K562 (cell line): ENCODE measurements at regions not wholly inside any gene's neighbourhood (a gene's known extent, or its start where the extent isn't known, plus 50 kb on each side); places are given as distances from the start of the nearest gene placed in this dataset.
A peak's percentile ranks its signal among the peaks of the same experiment; 100 is the strongest.

Source experiments
- ATAC-seq: fragments of 200-7000 bp; cut with Tn5 transposase; 3 replicates; pipeline ENCODE4 v1.9.1; 2020; ENCODE audit warnings: moderate library complexity
- BruUV-seq: library from RNA; stranded (reverse); fragments of 400-500 nt; replicated peaks from 2 replicates; lab custom pipeline; 2021; lab: Mats Ljungman, UMichigan
- CTCF ChIA-PET: fragments of 300-600 bp; formaldehyde crosslinking; extraction: SDS; loops from one replicate; lab custom pipeline; 2021; ENCODE audit warnings: low intra/inter-chr PET ratio; lab: Yijun Ruan, JAX
- POLR2A ChIA-PET: fragments of 300-600, 350-650 bp; sonication (Branson Sonifier 250); formaldehyde crosslinking; extraction: SDS; loops from one replicate; lab custom pipeline; 2021; ENCODE audit warnings: antibody characterized with exemption, inconsistent platforms; lab: Yijun Ruan, JAX
- DNase-seq, 4 experiments: peaks; one replicate each; pipeline versions ENCODE4 v3.0.0 to v3.0.0-alpha.2; 2011 to 2018; ENCODE audit warnings: low spot score in 3 of 4, mixed read lengths in 3 of 4; ENCODE audit errors: extremely low read depth in 1 of 4
- FAIRE-seq: peaks from 2 replicates; lab custom pipeline; 2011; peaks lifted over from hg19 to GRCh38; lab: Jason Lieb, UNC
- H2AFZ ChIP-seq: 2 replicates; pipeline ENCODE4 v1.6.0; 2011; ENCODE audit warnings: low read depth, low read length, control low read depth, inconsistent platforms
- H3K27ac ChIP-seq: fragments of 200-600 bp; 3 replicates; pipeline ENCODE4 v1.8.0; 2011; ENCODE audit warnings: low read depth, mild to moderate bottlenecking, control low read depth, inconsistent platforms, low read length, moderate library complexity, mixed read lengths; ENCODE audit errors: extremely low read depth
- H3K27me3 ChIP-seq, 2 experiments: fragments of 300-600 bp in 1 of 2; 2 replicates in 1 of 2; 3 replicates in 1 of 2; pipeline versions ENCODE4 v1.6.0 to v1.8.0; 2011; ENCODE audit warnings: inconsistent platforms in 2 of 2, low read length in 2 of 2, mild to moderate bottlenecking in 1 of 2, mixed read lengths in 1 of 2, moderate library complexity in 1 of 2; ENCODE audit not compliant: control insufficient read depth in 2 of 2, insufficient read depth in 2 of 2
- H3K36me3 ChIP-seq: fragments of 300-600 bp; 3 replicates; pipeline ENCODE4 v1.8.0; 2011; ENCODE audit warnings: mild to moderate bottlenecking, low read length, inconsistent platforms; ENCODE audit not compliant: control insufficient read depth, insufficient read depth
- H3K4me1 ChIP-seq, 2 experiments: fragments of 200-600 bp in 1 of 2; replicated peaks in 1 of 2; 2 replicates in 1 of 2; 3 replicates in 1 of 2; pipeline versions ENCODE4 v1.5.1 to v1.8.0; 2011; ENCODE audit warnings: inconsistent platforms in 2 of 2, low read length in 2 of 2, mild to moderate bottlenecking in 1 of 2, mixed read lengths in 1 of 2, moderate library complexity in 1 of 2; ENCODE audit not compliant: control insufficient read depth in 2 of 2, insufficient read depth in 2 of 2
- H3K4me2 ChIP-seq: 2 replicates; pipeline ENCODE4 v1.6.1; 2011; ENCODE audit warnings: low read length, control low read depth, inconsistent platforms, mixed read lengths; ENCODE audit not compliant: insufficient read depth
- H3K4me3 ChIP-seq: fragments of 200-600 bp; sonication (generic), shearing (Covaris generic); 2 replicates; pipeline ENCODE4 v1.5.1; 2016; ENCODE audit warnings: control low read depth, inconsistent platforms
- H3K79me2 ChIP-seq: fragments of 200-600 bp; 3 replicates; pipeline ENCODE4 v1.8.0; 2011; ENCODE audit warnings: low read length, inconsistent platforms; ENCODE audit not compliant: control insufficient read depth, insufficient read depth
- H3K9ac ChIP-seq, 2 experiments: 2 replicates each; pipeline versions ENCODE4 v1.6.0 to v1.6.1; 2011; ENCODE audit warnings: low read depth in 2 of 2, low read length in 2 of 2, control low read depth in 1 of 2, inconsistent platforms in 1 of 2, mild to moderate bottlenecking in 1 of 2, mixed read lengths in 1 of 2; ENCODE audit not compliant: insufficient read depth in 1 of 2
- H3K9me1 ChIP-seq: one replicate; pipeline ENCODE4 v1.6.0; 2011; ENCODE audit warnings: inconsistent platforms, mild to moderate bottlenecking, low read length, moderate library complexity; ENCODE audit not compliant: control insufficient read depth, insufficient read depth
- H3K9me3 ChIP-seq: replicated peaks from 2 replicates; pipeline ENCODE4 v1.5.1; 2011; ENCODE audit warnings: low read depth, low read length, inconsistent platforms; ENCODE audit not compliant: control insufficient read depth, insufficient read depth
- H4K20me1 ChIP-seq: replicated peaks from 2 replicates; pipeline ENCODE4 v1.6.1; 2011; ENCODE audit warnings: low read length, inconsistent platforms, mixed read lengths; ENCODE audit not compliant: control insufficient read depth, insufficient read depth
- GATAD2A ChIP-seq: fragments of 450-650 bp; IDR thresholded peaks from 2 replicates; pipeline ENCODE4 v1.6.1; 2017
- HOXB6 ChIP-seq: fragments of 250-450 bp; sonication (Bioruptor Pico); IDR thresholded peaks from 2 replicates; pipeline ENCODE4 v1.5.1; 2022; ENCODE audit warnings: mild to moderate bottlenecking, borderline replicate concordance
- KDM1A ChIP-seq, 2 experiments: fragments of 450-650 bp; IDR thresholded peaks; 2 replicates each; pipeline ENCODE4 v1.6.1; 2016; ENCODE audit warnings: mild to moderate bottlenecking in 2 of 2
- KLF16 ChIP-seq: IDR thresholded peaks from 2 replicates; pipeline ENCODE4 v1.6.1; 2016; ENCODE audit warnings: antibody characterized with exemption
- MCM3 ChIP-seq: fragments of 450-650 bp; IDR thresholded peaks from 2 replicates; pipeline ENCODE4 v1.6.1; 2016
- NCOA2 ChIP-seq, 2 experiments: fragments of 450-650 bp; IDR thresholded peaks; 2 replicates each; pipeline ENCODE4 v1.6.1; 2018; ENCODE audit warnings: mild to moderate bottlenecking in 2 of 2, moderate library complexity in 1 of 2; ENCODE audit not compliant: partially characterized antibody in 2 of 2
- PKNOX1 ChIP-seq: fragments of 450-650 bp; IDR thresholded peaks from 2 replicates; pipeline ENCODE4 v1.6.1; 2016
- POLR2B ChIP-seq: fragments of 450-650 bp; IDR thresholded peaks from 2 replicates; pipeline ENCODE4 v1.6.1; 2018; ENCODE audit warnings: low read depth; ENCODE audit not compliant: partially characterized antibody
- PYGO2 ChIP-seq: fragments of 450-650 bp; IDR thresholded peaks from 2 replicates; pipeline ENCODE4 v1.6.1; 2016; ENCODE audit warnings: mild to moderate bottlenecking, missing genetic modification characterization, moderate library complexity, missing compliant biosample characterization
- RNF2 ChIP-seq: sonication (generic); IDR thresholded peaks from 2 replicates; pipeline ENCODE4 v1.6.1; 2016
- SIRT6 ChIP-seq: IDR thresholded peaks from one replicate; pipeline ENCODE4 v1.6.1; 2012; ENCODE audit warnings: low read depth, mild to moderate bottlenecking, control low read depth, inconsistent platforms, low read length, moderate library complexity
- SMARCA5 ChIP-seq: fragments of 450-650 bp; IDR thresholded peaks from 2 replicates; pipeline ENCODE4 v1.6.1; 2016
- SMARCE1 ChIP-seq: fragments of 450-650 bp; IDR thresholded peaks from 2 replicates; pipeline ENCODE4 v1.7.1; 2016; ENCODE audit warnings: mild to moderate bottlenecking
- TSC22D4 ChIP-seq: fragments of 450-650 bp; IDR thresholded peaks from 2 replicates; pipeline ENCODE4 v1.6.1; 2016; ENCODE audit warnings: missing genetic modification characterization, missing biosample characterization, control low read depth
- ZFP36 ChIP-seq: fragments of 150-350 bp; IDR thresholded peaks from 2 replicates; pipeline ENCODE4 v1.6.1; 2018; ENCODE audit warnings: low read length, low read depth; ENCODE audit not compliant: partially characterized antibody
- WGBS: fragments of 100-300 bp; shearing (Covaris generic); methylation state at CpG from one replicate; pipeline ENCODE4 v1.1.6; 2016; ENCODE audit warnings: low coverage, mixed read lengths; ENCODE audit not compliant: insufficient coverage; ENCODE audit errors: missing lambda C conversion rate; 5-methylcytosine and 5-hydroxymethylcytosine counted together
- in situ Hi-C: fragments of 300-500 bp; cut with MboI; formaldehyde crosslinking; loops from 4 replicates; pipeline ENCODE4 v1.15.0; 2018; ENCODE audit warnings: inconsistent platforms, mixed read lengths
- intact Hi-C: fragments of 100-400 bp; cut with micrococcal nuclease; formaldehyde crosslinking; loops from 2 replicates; pipeline ENCODE4 v1.14.2; 2022

GRCh38 chr1:30373471-30374399 is 349.6 kb downstream of the MATN1 start:
- ChIA-PET POLR2A (interaction anchor here (0.6 to 1.8 kb wide), 4 partner anchors 9 to 20 kb away, joined by 3 to 5 read pairs (median 4); no protein-coding TSS in a partner anchor), CTCF (no interaction called here)
- BruUV-seq: no TSS peak
- intact Hi-C loops: no loop called here
- H3K9me3 ChIP-seq: no peaks in the 10 kb centered on the region
- H3K4me2 ChIP-seq: no peak overlapping the region
- DNase-seq (no peak), ATAC-seq (no peak; the same call in 1 of the 3 replicates), FAIRE-seq (no peak)
- TF ChIP-seq KLF16 (no peak), NCOA2 (IDR thresholded peaks at IDR 0.05; ENCODE audit: partially characterized antibody in 2 of 2) (no peak)
- no peaks in the 10 kb centered on the region for H3K9me1 ChIP-seq
- H3K27ac ChIP-seq: no peak overlapping the region
- no peaks in the 10 kb centered on the region for H3K36me3 ChIP-seq
- WGBS: 2% methylated on average over 25 of the region's 25 CpGs
- peaks cover 9% of the 10 kb centered on the region; the same call in 1 of the 2 replicates for H4K20me1 ChIP-seq
- H3K27me3 ChIP-seq: peaks cover 3 to 62% of the 10 kb centered on the region in 2 experiments; a peak in 2 of 5 replicates
- no peak overlapping the region for H3K4me3 ChIP-seq
- H2AFZ ChIP-seq: no peak overlapping the region
- H3K4me1 ChIP-seq: no peaks in the 10 kb centered on the region
- no peak overlapping the region for H3K9ac ChIP-seq
- in situ Hi-C loops: no loop called here
- H3K79me2 ChIP-seq: no peaks in the 10 kb centered on the region

GRCh38 chr1:30372792-30373433 is 350.5 kb downstream of the MATN1 start:
- Histone ChIP-seq H4K20me1 (peaks cover 7% of the 10 kb centered on the region; the same call in 1 of the 2 replicates), H3K9me3 (no peaks in the 10 kb centered on the region), H3K27me3 (peaks cover 3 to 55% of the 10 kb centered on the region in 2 experiments; a peak in 2 of 5 replicates), H3K4me1 (no peaks in the 10 kb centered on the region), H2AFZ (no peak overlapping the region), H3K9ac (0 out of 4 replicates have a peak overlapping the region, but pooled peaks of 1 of the 2 experiments have one; percentile 13), H3K36me3 (no peaks in the 10 kb centered on the region), H3K9me1 (no peaks in the 10 kb centered on the region), H3K27ac (no peak overlapping the region), H3K79me2 (no peaks in the 10 kb centered on the region), H3K4me3 (no peak overlapping the region), H3K4me2 (no peak overlapping the region)
- in situ Hi-C loops (no loop called here), intact Hi-C loops (no loop called here)
- BruUV-seq: no TSS peak
- ChIA-PET POLR2A (interaction anchor here (0.6 to 1.8 kb wide), 3 partner anchors 9 to 19 kb away, joined by 3 to 5 read pairs (median 3); no protein-coding TSS in a partner anchor), CTCF (no interaction called here)
- FAIRE-seq (no peak), DNase-seq (no peak), ATAC-seq (no peak; the same call in 2 of the 3 replicates)
- WGBS: 1% methylated on average over 7 of the region's 7 CpGs
- TF ChIP-seq PYGO2 (tag): no peak
- no peak for TF ChIP-seq SIRT6
- 0 out of 4 replicates have a peak, but pooled peaks of 1 of the 2 experiments have one; percentile 25 for TF ChIP-seq KDM1A (IDR thresholded peaks at IDR 0.05)
- TF ChIP-seq HOXB6: no peak
- no peak for TF ChIP-seq TSC22D4 (tag)
- no peak for TF ChIP-seq SMARCE1
- no peak for TF ChIP-seq MCM3
- TF ChIP-seq ZFP36: peak; percentile 87
- TF ChIP-seq POLR2B: no peak
- TF ChIP-seq SMARCA5: 0 out of 2 replicates have a peak, but pooled peaks have one; percentile 26
- TF ChIP-seq PKNOX1: peak; percentile 44
- TF ChIP-seq RNF2: no peak
- no peak for TF ChIP-seq GATAD2A
